ENCODE measurements at regions not wholly inside any gene's neighbourhood (a gene's known extent, or its start where the extent isn't known, plus 50 kb on each side); places are given as distances from the start of the nearest gene placed in this dataset.

DNA sequence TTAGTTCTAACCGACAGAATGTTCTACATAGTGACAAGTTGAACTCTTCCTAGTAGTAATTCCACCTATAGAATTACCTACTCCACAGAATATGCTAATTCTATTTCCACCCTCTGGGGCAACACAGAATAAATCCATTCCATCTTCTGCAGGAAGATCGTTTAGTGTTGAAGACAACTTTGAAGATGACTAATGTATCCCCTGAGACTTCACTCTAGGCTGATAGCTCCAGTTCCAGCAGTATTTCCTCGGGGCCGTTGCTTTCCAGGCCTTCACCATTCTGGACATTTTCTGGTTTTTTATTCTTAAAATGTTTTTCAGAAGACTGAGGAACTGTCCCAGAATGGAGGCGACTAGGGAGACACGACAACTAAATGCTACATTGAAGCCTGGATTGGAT, 61.0 kb upstream of the CSF1 start:
- no peak for TF ChIP-seq IKZF2 (IDR thresholded peaks at IDR 0.05)
- no peak for TF ChIP-seq NR2C1 (IDR thresholded peaks at IDR 0.05)
- no peak for TF ChIP-seq SMAD5 (IDR thresholded peaks at IDR 0.05; ENCODE audit: low read depth)
- no peak for TF ChIP-seq NBN (IDR thresholded peaks at IDR 0.05)
- TF ChIP-seq TCF7 (IDR thresholded peaks at IDR 0.05; ENCODE audit: borderline replicate concordance): no peak

DNA sequence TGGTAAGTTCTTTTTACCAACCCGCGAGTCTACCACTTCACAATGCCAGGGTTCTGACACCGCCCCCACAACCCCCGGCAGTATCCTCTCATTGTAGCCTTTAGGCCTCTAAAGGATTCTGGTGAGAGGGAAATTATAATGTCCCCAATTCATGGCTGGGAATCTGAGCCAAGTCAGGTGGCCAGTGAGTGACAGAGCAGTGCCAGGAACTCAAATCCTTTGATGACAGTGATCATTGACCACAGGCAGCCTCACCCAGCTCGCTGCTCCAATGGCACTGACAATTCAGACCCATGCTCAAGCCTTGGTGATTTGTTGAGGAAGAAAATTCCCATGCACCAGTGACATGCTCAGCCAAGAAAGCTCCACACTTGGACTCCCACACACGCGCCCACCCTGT, 63.4 kb upstream of the CSF1 start:
- Histone ChIP-seq H3K9ac (ENCODE audit: control insufficient read depth, insufficient read depth, low read length) (no peak overlapping the region), H3K4me2 (ENCODE audit: control insufficient read depth, insufficient read depth) (no peak overlapping the region), H3K79me2 (ENCODE audit: control insufficient read depth, insufficient read depth, low read length) (no peaks in the 10 kb centered on the region), H4K20me1 (ENCODE audit: control insufficient read depth, insufficient read depth) (no peaks in the 10 kb centered on the region), H3K4me3 (no peak overlapping the region), H3K27me3 (replicated peaks in 1 of 2; ENCODE audit: control insufficient read depth in 2 of 2, insufficient read depth in 2 of 2, low read length in 1 of 2) (no peaks in the 10 kb centered on the region; a peak in 1 of 4 replicates), H3K27ac (ENCODE audit: control insufficient read depth, insufficient read depth) (no peak overlapping the region), H3K36me3 (ENCODE audit: control insufficient read depth in 2 of 2, insufficient read depth in 2 of 2, low read length in 1 of 2) (no peaks in the 10 kb centered on the region), H3K4me1 (ENCODE audit: control insufficient read depth, insufficient read depth, low read length) (no peaks in the 10 kb centered on the region), H3K9me3 (replicated peaks; ENCODE audit: control insufficient read depth, insufficient read depth, low read length) (no peaks in the 10 kb centered on the region; the same call in 2 of the 3 replicates), H2AFZ (ENCODE audit: control insufficient read depth, low read depth, low read length) (no peak overlapping the region)
- no peak for ATAC-seq
- ChIA-PET SMC1A (ENCODE audit: uncharacterized antibody, unreplicated experiment) (no interaction called here), CTCF (no interaction called here), POLR2A (no interaction called here), RAD21 (ENCODE audit: unreplicated experiment) (no interaction called here)
- 83% methylated on average over 7 of the region's 7 CpGs for WGBS (ENCODE audit: insufficient coverage, insufficient replicate concordance, low lambda C conversion rate, missing lambda C conversion rate)
- intact Hi-C loops (cut with micrococcal nuclease; ENCODE audit: unreplicated experiment): no loop called here
- no TSS peak for BruUV-seq (replicated peaks)
- TF ChIP-seq ZNF217 (IDR thresholded peaks at IDR 0.05) (no peak), MTA3 (IDR thresholded peaks at IDR 0.05; ENCODE audit: borderline replicate concordance, low read length) (no peak)
- no peak for DNase-seq (ENCODE audit: low read depth, low spot score)
- no peak for FAIRE-seq
- in situ Hi-C loops (cut with MboI): no loop called here

More for the DNA sequence above, 61.0 kb upstream of the CSF1 start:
- no peaks in the 10 kb centered on the region for H3K79me2 ChIP-seq (ENCODE audit: control insufficient read depth, insufficient read depth, low read length)
- ATAC-seq: no peak
- H3K4me2 ChIP-seq (ENCODE audit: control insufficient read depth, insufficient read depth): no peak overlapping the region
- no peaks in the 10 kb centered on the region for H4K20me1 ChIP-seq (ENCODE audit: control insufficient read depth, insufficient read depth)
- no peak overlapping the region for H3K27ac ChIP-seq (ENCODE audit: control insufficient read depth, insufficient read depth)
- ChIA-PET CTCF (interaction anchor here (1.0 kb wide), 1 partner anchor 16 kb away, joined by 4 read pairs; no protein-coding TSS in a partner anchor), SMC1A (ENCODE audit: uncharacterized antibody, unreplicated experiment) (interaction anchor here (0.6 to 1.3 kb wide), 2 partner anchors 48 to 59 kb away, joined by 3 read pairs; no protein-coding TSS in a partner anchor), RAD21 (ENCODE audit: unreplicated experiment) (interaction anchor here (1.0 kb wide), 1 partner anchor 77 kb away, joined by 3 read pairs; no protein-coding TSS in a partner anchor), POLR2A (no interaction called here)
- H3K27me3 ChIP-seq (replicated peaks in 1 of 2; ENCODE audit: control insufficient read depth in 2 of 2, insufficient read depth in 2 of 2, low read length in 1 of 2): no peaks in the 10 kb centered on the region; a peak in 1 of 4 replicates
- 74% methylated on average over 6 of the region's 6 CpGs for WGBS (ENCODE audit: insufficient coverage, insufficient replicate concordance, low lambda C conversion rate, missing lambda C conversion rate)
- no peaks in the 10 kb centered on the region for H3K4me1 ChIP-seq (ENCODE audit: control insufficient read depth, insufficient read depth, low read length)
- no peaks in the 10 kb centered on the region for H3K9me3 ChIP-seq (replicated peaks; ENCODE audit: control insufficient read depth, insufficient read depth, low read length)
- BruUV-seq (replicated peaks): no TSS peak
- no peak for DNase-seq (ENCODE audit: low read depth, low spot score)
- no peak for FAIRE-seq
- intact Hi-C loops (cut with micrococcal nuclease; ENCODE audit: unreplicated experiment): no loop called here
- no peaks in the 10 kb centered on the region for H3K36me3 ChIP-seq (ENCODE audit: control insufficient read depth in 2 of 2, insufficient read depth in 2 of 2, low read length in 1 of 2)
- H3K9ac ChIP-seq (ENCODE audit: control insufficient read depth, insufficient read depth, low read length): no peak overlapping the region
- no peak overlapping the region for H2AFZ ChIP-seq (ENCODE audit: control insufficient read depth, low read depth, low read length)
- H3K4me3 ChIP-seq: no peak overlapping the region
- in situ Hi-C loops (cut with MboI): no loop called here

Data from GM12878 (cell line).